Spleen (tissue), 7 donors: ENCODE measurements at regions not wholly inside any gene's neighbourhood (a gene's known extent, or its start where the extent isn't known, plus 50 kb on each side); places are given as distances from the start of the nearest gene placed in this dataset.

Experiments
- CTCF ChIP-seq, 11 experiments: fragments of 200-600 bp in 7 of 11; fragments of 450-650 bp in 4 of 11; sonication (generic) in 4 of 11; IDR thresholded peaks in 8 of 11; conservative IDR thresholded peaks in 3 of 11; 1 replicate in 7 of 11; 2 replicates in 4 of 11; pipeline versions ENCODE4 v1.4.0 to v1.8.0; 2016 to 2021; ENCODE audit warnings: antibody characterized with exemption in 11 of 11, inconsistent platforms in 4 of 11, mild to moderate bottlenecking in 1 of 11
- POLR2A ChIP-seq, 3 donors: fragments of 450-650 bp; IDR thresholded peaks; one replicate each; pipeline ENCODE4 v1.5.1; 2017; ENCODE audit warnings: antibody characterized with exemption in 3 of 3, mild to moderate bottlenecking in 1 of 3
- POLR2AphosphoS5 ChIP-seq, 3 donors: sonication (generic); formaldehyde crosslinking; IDR thresholded peaks; one replicate each; pipeline ENCODE4 v1.5.1; 2017; ENCODE audit warnings: antibody characterized with exemption in 3 of 3
- donor health status: DM: no; HTN: no; CAD: no; lungs with moderate emphysema.
- donor health status: DM: no; HTN: no; CAD: no.
- donor health status: DM: no; HTN: no; CAD: no.

GRCh38 chr2:14272396-14273075 is 360.0 kb upstream of the LRATD1 start:
- no peak for TF ChIP-seq CTCF (IDR thresholded peaks at IDR 0.05 in 8 of 11, conservative IDR thresholded peaks at IDR 0.05 in 3 of 11)
- TF ChIP-seq POLR2A (IDR thresholded peaks at IDR 0.05), result no peak
- no peak for TF ChIP-seq POLR2AphosphoS5 (IDR thresholded peaks at IDR 0.05)
